DND-41 (cell line): ENCODE measurements at regions not wholly inside any gene's neighbourhood (a gene's known extent, or its start where the extent isn't known, plus 50 kb on each side); places are given as distances from the start of the nearest gene placed in this dataset.

Source experiments
- ATAC-seq: fragments of 200-7000 bp; cut with Tn5 transposase; 3 replicates; pipeline ENCODE4 v1.9.1; 2021; ENCODE audit warnings: low read depth; ENCODE audit not compliant: insufficient read depth
- DNase-seq: peaks from one replicate; pipeline ENCODE4 v3.0.0-alpha.2; 2020
- H2AFZ ChIP-seq: 2 replicates; pipeline ENCODE4 v1.6.0; 2012; ENCODE audit warnings: low read depth, low read length
- H3K27ac ChIP-seq: 2 replicates; pipeline ENCODE4 v1.5.1; 2012; ENCODE audit warnings: low read length, inconsistent platforms
- H3K27me3 ChIP-seq: fragments of 200-600 bp; sonication (generic); 2 replicates; pipeline ENCODE4 v1.6.0; 2012; ENCODE audit warnings: low read length, mild to moderate bottlenecking, inconsistent platforms; ENCODE audit not compliant: insufficient read depth, poor library complexity
- H3K36me3 ChIP-seq: 2 replicates; pipeline ENCODE4 v1.5.1; 2012; ENCODE audit warnings: low read length, inconsistent platforms; ENCODE audit not compliant: insufficient read depth
- H3K4me1 ChIP-seq: 2 replicates; pipeline ENCODE4 v1.5.1; 2012; ENCODE audit warnings: mild to moderate bottlenecking, low read length; ENCODE audit not compliant: insufficient read depth
- H3K4me2 ChIP-seq: 2 replicates; pipeline ENCODE4 v1.6.0; 2012; ENCODE audit warnings: mild to moderate bottlenecking, moderate library complexity, low read length, inconsistent platforms; ENCODE audit not compliant: insufficient read depth
- H3K4me3 ChIP-seq, 2 experiments: fragments of 200-600 bp in 1 of 2; shearing (Covaris generic) in 1 of 2; 2 replicates each; pipeline ENCODE4 v1.5.1; 2012 to 2016; ENCODE audit warnings: inconsistent platforms in 2 of 2, low read length in 2 of 2, mild to moderate bottlenecking in 2 of 2, low read depth in 1 of 2, moderate library complexity in 1 of 2
- H3K79me2 ChIP-seq: 2 replicates; pipeline ENCODE4 v1.6.0; 2012; ENCODE audit warnings: low read length, inconsistent platforms; ENCODE audit not compliant: insufficient read depth
- H3K9ac ChIP-seq: 2 replicates; pipeline ENCODE4 v1.6.0; 2012; ENCODE audit warnings: low read depth, mild to moderate bottlenecking, inconsistent platforms, low read length, moderate library complexity
- H3K9me3 ChIP-seq: 2 replicates; pipeline ENCODE4 v1.5.1; 2012; ENCODE audit warnings: low read length, moderate library complexity, mild to moderate bottlenecking, inconsistent platforms; ENCODE audit not compliant: insufficient read depth, severe bottlenecking
- H4K20me1 ChIP-seq: 2 replicates; pipeline ENCODE4 v1.6.0; 2012; ENCODE audit warnings: low read length; ENCODE audit not compliant: insufficient read depth
- CTCF ChIP-seq: IDR thresholded peaks from 2 replicates; pipeline ENCODE4 v1.5.1; 2012; ENCODE audit warnings: borderline replicate concordance, low read length, moderate library complexity, mild to moderate bottlenecking; ENCODE audit not compliant: poor library complexity, severe bottlenecking; ENCODE audit errors: extremely low read depth
- EZH2 ChIP-seq: IDR thresholded peaks from 3 replicates; pipeline ENCODE4 v1.6.1; 2012; ENCODE audit warnings: borderline replicate concordance, low read depth, mild to moderate bottlenecking, moderate library complexity, low read length, inconsistent platforms; ENCODE audit not compliant: severe bottlenecking

- H4K20me1 ChIP-seq, result no peaks in the 10 kb centered on the region
- H3K9me3 ChIP-seq, result no peaks in the 10 kb centered on the region
- H2AFZ ChIP-seq, result no peak overlapping the region
- no peak overlapping the region for H3K4me3 ChIP-seq
- no peak for ATAC-seq
- no peak for DNase-seq
- no peaks in the 10 kb centered on the region for H3K79me2 ChIP-seq
- H3K27ac ChIP-seq, result no peak overlapping the region
- no peaks in the 10 kb centered on the region for H3K4me1 ChIP-seq
- no peak for TF ChIP-seq EZH2
- TF ChIP-seq CTCF, result no peak
- no peaks in the 10 kb centered on the region for H3K27me3 ChIP-seq
- no peak overlapping the region for H3K4me2 ChIP-seq
- no peaks in the 10 kb centered on the region for H3K36me3 ChIP-seq
- no peak overlapping the region for H3K9ac ChIP-seq
Measured at GRCh38 chr19:30722186-30722585, 350.0 kb downstream of the ZNF536 start.

GRCh38 chr19:30719999-30720345 is 347.8 kb downstream of the ZNF536 start:
- Histone ChIP-seq H3K4me3 (no peak overlapping the region), H3K9me3 (no peaks in the 10 kb centered on the region), H3K27me3 (no peaks in the 10 kb centered on the region), H2AFZ (no peak overlapping the region), H3K79me2 (no peaks in the 10 kb centered on the region), H4K20me1 (no peaks in the 10 kb centered on the region), H3K27ac (no peak overlapping the region), H3K9ac (no peak overlapping the region), H3K4me1 (no peaks in the 10 kb centered on the region), H3K36me3 (no peaks in the 10 kb centered on the region), H3K4me2 (no peak overlapping the region)
- ATAC-seq (no peak), DNase-seq (no peak)
- TF ChIP-seq CTCF (no peak), EZH2 (no peak)

- no peaks in the 10 kb centered on the region for H3K4me1 ChIP-seq
- no peaks in the 10 kb centered on the region for H3K9me3 ChIP-seq
- no peak overlapping the region for H3K4me2 ChIP-seq
- H3K9ac ChIP-seq, result no peak overlapping the region
- H4K20me1 ChIP-seq, result no peaks in the 10 kb centered on the region
- H2AFZ ChIP-seq, result no peak overlapping the region
- H3K36me3 ChIP-seq, result no peaks in the 10 kb centered on the region
- no peak for ATAC-seq
- no peaks in the 10 kb centered on the region for H3K27me3 ChIP-seq
- DNase-seq, result no peak
- H3K79me2 ChIP-seq, result no peaks in the 10 kb centered on the region
- TF ChIP-seq CTCF, result no peak
- TF ChIP-seq EZH2, result no peak
- no peak overlapping the region for H3K27ac ChIP-seq
- no peak overlapping the region for H3K4me3 ChIP-seq
Measured at GRCh38 chr19:30719189-30719998, 347.2 kb downstream of the ZNF536 start.

GRCh38 chr19:30718707-30719106 is 346.5 kb downstream of the ZNF536 start:
- no peak overlapping the region for H2AFZ ChIP-seq
- no peaks in the 10 kb centered on the region for H3K36me3 ChIP-seq
- no peaks in the 10 kb centered on the region for H3K4me1 ChIP-seq
- no peaks in the 10 kb centered on the region for H3K9me3 ChIP-seq
- H3K4me3 ChIP-seq, result no peak overlapping the region
- H3K9ac ChIP-seq, result no peak overlapping the region
- H3K4me2 ChIP-seq, result no peak overlapping the region
- H3K27ac ChIP-seq, result no peak overlapping the region
- ATAC-seq, result no peak
- no peaks in the 10 kb centered on the region for H3K79me2 ChIP-seq
- no peak for DNase-seq
- TF ChIP-seq CTCF (no peak), EZH2 (no peak)
- H4K20me1 ChIP-seq, result no peaks in the 10 kb centered on the region
- no peaks in the 10 kb centered on the region for H3K27me3 ChIP-seq
